ENCODE measurements at regions not wholly inside any gene's neighbourhood (a gene's known extent, or its start where the extent isn't known, plus 50 kb on each side); places are given as distances from the start of the nearest gene placed in this dataset.

DNA sequence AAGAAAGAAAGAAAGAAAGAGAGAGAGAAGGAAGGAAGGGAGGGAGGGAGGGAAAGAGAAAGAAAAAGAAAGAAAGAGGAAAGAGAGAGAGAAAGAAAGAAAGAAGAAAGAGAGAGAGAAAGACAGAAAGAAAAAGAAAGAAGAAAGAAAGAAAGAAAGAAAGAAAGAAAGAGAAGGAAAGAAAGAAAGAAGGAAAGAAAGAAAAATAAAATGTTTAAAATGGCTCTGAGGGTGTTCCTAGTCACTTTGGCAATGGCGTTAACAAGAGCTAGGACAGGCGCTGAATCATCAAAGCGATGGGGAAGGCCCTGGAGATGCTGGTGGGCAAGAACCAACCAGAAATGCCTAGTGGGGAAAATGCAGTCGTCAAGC is 77.8 kb upstream of the GPC1 start:
- TF ChIP-seq, protein P1, sequence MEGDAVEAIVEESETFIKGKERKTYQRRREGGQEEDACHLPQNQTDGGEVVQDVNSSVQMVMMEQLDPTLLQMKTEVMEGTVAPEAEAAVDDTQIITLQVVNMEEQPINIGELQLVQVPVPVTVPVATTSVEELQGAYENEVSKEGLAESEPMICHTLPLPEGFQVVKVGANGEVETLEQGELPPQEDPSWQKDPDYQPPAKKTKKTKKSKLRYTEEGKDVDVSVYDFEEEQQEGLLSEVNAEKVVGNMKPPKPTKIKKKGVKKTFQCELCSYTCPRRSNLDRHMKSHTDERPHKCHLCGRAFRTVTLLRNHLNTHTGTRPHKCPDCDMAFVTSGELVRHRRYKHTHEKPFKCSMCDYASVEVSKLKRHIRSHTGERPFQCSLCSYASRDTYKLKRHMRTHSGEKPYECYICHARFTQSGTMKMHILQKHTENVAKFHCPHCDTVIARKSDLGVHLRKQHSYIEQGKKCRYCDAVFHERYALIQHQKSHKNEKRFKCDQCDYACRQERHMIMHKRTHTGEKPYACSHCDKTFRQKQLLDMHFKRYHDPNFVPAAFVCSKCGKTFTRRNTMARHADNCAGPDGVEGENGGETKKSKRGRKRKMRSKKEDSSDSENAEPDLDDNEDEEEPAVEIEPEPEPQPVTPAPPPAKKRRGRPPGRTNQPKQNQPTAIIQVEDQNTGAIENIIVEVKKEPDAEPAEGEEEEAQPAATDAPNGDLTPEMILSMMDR (IDR thresholded peaks at IDR 0.05), result no peak
- TF ChIP-seq POLR2A (IDR thresholded peaks at IDR 0.05), result no peak
- TF ChIP-seq POLR2AphosphoS5 (IDR thresholded peaks at IDR 0.05), result no peak
